ENCODE measurements at regions not wholly inside any gene's neighbourhood (a gene's known extent, or its start where the extent isn't known, plus 50 kb on each side); places are given as distances from the start of the nearest gene placed in this dataset.

DNA sequence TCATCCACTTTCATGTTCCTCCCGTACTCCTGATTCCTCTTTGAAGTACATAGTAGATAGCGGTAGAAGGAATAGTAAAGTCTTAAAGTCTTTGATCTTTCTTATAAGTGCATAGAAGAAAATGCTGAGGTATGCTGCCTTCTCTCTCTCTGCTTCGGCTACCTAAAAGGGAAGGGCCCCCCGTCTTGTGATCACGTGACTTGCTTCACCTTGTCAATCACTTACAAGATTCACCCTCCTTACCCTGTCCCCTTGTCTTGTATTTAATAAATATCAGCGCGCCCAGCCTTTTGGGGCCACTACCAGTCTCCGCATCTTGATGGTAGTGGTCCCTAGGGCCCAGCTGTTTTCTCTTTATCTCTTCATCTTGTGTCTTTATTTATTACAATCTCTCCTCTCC lies 932.2 kb upstream of the FANCL start:
- TF ChIP-seq, protein P1, sequence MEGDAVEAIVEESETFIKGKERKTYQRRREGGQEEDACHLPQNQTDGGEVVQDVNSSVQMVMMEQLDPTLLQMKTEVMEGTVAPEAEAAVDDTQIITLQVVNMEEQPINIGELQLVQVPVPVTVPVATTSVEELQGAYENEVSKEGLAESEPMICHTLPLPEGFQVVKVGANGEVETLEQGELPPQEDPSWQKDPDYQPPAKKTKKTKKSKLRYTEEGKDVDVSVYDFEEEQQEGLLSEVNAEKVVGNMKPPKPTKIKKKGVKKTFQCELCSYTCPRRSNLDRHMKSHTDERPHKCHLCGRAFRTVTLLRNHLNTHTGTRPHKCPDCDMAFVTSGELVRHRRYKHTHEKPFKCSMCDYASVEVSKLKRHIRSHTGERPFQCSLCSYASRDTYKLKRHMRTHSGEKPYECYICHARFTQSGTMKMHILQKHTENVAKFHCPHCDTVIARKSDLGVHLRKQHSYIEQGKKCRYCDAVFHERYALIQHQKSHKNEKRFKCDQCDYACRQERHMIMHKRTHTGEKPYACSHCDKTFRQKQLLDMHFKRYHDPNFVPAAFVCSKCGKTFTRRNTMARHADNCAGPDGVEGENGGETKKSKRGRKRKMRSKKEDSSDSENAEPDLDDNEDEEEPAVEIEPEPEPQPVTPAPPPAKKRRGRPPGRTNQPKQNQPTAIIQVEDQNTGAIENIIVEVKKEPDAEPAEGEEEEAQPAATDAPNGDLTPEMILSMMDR (IDR thresholded peaks at IDR 0.05 in 2 of 3, conservative IDR thresholded peaks at IDR 0.05 in 1 of 3; ENCODE audit: control insufficient read depth in 2 of 3, extremely low read depth in 1 of 3, insufficient read depth in 1 of 3, low read depth in 3 of 3, low read length in 3 of 3), result no peak
- TF ChIP-seq ATF2 (IDR thresholded peaks at IDR 0.05; ENCODE audit: low read length) (no peak), EGR1 (IDR thresholded peaks at IDR 0.05; ENCODE audit: borderline replicate concordance in 1 of 2, low read depth in 2 of 2, low read length in 2 of 2) (no peak), EZH2 (IDR thresholded peaks at IDR 0.05; ENCODE audit: borderline replicate concordance, control insufficient read depth, low read depth, low read length) (no peak), SMAD1 (IDR thresholded peaks at IDR 0.05; ENCODE audit: low read depth, partially characterized antibody) (no peak), POLR2AphosphoS5 (IDR thresholded peaks at IDR 0.05; ENCODE audit: low read length) (no peak), SREBF1 (IDR thresholded peaks at IDR 0.05; ENCODE audit: low read length) (no peak)

Measured in GM12878 (cell line).